Lower leg skin (tissue), 3 donors: ENCODE measurements at regions not wholly inside any gene's neighbourhood (a gene's known extent, or its start where the extent isn't known, plus 50 kb on each side); places are given as distances from the start of the nearest gene placed in this dataset.

Source experiments
- POLR2A ChIP-seq, 2 donors: fragments of 450-650 bp; IDR thresholded peaks; one replicate each; pipeline ENCODE4 v1.6.1; 2016 to 2017; ENCODE audit warnings: antibody characterized with exemption in 2 of 2, mild to moderate bottlenecking in 1 of 2, moderate library complexity in 1 of 2
- TF ChIP-seq, protein P1 (sequence below), 3 donors: fragments of 450-650 bp; IDR thresholded peaks; one replicate each; pipeline ENCODE4 v1.5.1; 2016; ENCODE audit warnings: antibody characterized with exemption in 3 of 3, mild to moderate bottlenecking in 3 of 3, moderate library complexity in 2 of 3

DNA sequence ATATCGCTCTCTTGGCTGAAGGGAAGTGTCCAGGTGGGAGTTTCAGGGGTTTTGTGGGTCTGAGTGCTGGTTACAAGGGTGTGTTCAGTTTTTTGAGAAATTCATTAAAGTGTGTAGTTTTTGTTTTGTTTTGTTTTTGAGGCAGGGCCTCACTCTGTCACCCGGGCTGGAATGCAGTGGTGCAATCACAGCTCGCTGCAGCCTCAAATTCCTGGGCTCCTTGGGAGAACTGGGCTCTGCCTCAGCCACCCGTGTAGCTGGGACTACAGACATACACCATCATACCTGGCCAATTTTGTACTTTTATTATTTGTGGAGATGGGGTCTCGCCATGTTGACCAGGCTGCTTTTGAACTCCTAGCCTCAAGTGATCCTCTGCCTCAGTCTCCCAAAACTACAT, 51.2 kb upstream of the RALGAPA2 start:
- no peak for TF ChIP-seq POLR2A (IDR thresholded peaks at IDR 0.05)
- TF ChIP-seq, protein P1, sequence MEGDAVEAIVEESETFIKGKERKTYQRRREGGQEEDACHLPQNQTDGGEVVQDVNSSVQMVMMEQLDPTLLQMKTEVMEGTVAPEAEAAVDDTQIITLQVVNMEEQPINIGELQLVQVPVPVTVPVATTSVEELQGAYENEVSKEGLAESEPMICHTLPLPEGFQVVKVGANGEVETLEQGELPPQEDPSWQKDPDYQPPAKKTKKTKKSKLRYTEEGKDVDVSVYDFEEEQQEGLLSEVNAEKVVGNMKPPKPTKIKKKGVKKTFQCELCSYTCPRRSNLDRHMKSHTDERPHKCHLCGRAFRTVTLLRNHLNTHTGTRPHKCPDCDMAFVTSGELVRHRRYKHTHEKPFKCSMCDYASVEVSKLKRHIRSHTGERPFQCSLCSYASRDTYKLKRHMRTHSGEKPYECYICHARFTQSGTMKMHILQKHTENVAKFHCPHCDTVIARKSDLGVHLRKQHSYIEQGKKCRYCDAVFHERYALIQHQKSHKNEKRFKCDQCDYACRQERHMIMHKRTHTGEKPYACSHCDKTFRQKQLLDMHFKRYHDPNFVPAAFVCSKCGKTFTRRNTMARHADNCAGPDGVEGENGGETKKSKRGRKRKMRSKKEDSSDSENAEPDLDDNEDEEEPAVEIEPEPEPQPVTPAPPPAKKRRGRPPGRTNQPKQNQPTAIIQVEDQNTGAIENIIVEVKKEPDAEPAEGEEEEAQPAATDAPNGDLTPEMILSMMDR (IDR thresholded peaks at IDR 0.05), result no peak
